Neutrophil (primary cell): ENCODE measurements at regions not wholly inside any gene's neighbourhood (a gene's known extent, or its start where the extent isn't known, plus 50 kb on each side); places are given as distances from the start of the nearest gene placed in this dataset.

ENCODE experiments used
- H3K27ac ChIP-seq: fragments of 200-600 bp; sonication (generic); 2 replicates; pipeline ENCODE4 v1.5.1; 2016; ENCODE audit warnings: mild to moderate bottlenecking, moderate library complexity
- H3K27me3 ChIP-seq: fragments of 200-600 bp; sonication (generic); 2 replicates; pipeline ENCODE4 v1.6.0; 2016; ENCODE audit warnings: mild to moderate bottlenecking
- H3K36me3 ChIP-seq: fragments of 200-600 bp; sonication (generic); 2 replicates; pipeline ENCODE4 v1.5.1; 2017
- H3K4me1 ChIP-seq, 2 experiments: fragments of 200-600 bp in 1 of 2; sonication (generic) in 1 of 2; 1 replicate in 1 of 2; 2 replicates in 1 of 2; pipeline versions ENCODE4 v1.5.1 to v1.6.1; 2013 to 2016; ENCODE audit warnings: low read depth in 1 of 2, low read length in 1 of 2, mild to moderate bottlenecking in 1 of 2, moderate library complexity in 1 of 2; ENCODE audit not compliant: control insufficient read depth in 1 of 2, insufficient read depth in 1 of 2
- H3K4me3 ChIP-seq, 2 experiments: fragments of 200-600 bp in 1 of 2; sonication (generic) in 1 of 2; 1 replicate in 1 of 2; 2 replicates in 1 of 2; pipeline ENCODE4 v1.5.1; 2013 to 2016; ENCODE audit warnings: low read depth in 1 of 2, low read length in 1 of 2, mild to moderate bottlenecking in 1 of 2, moderate library complexity in 1 of 2
- H3K9me3 ChIP-seq: fragments of 200-600 bp; sonication (generic); 2 replicates; pipeline ENCODE4 v1.5.1; 2016
- CTCF ChIP-seq: fragments of 200-600 bp; sonication (generic); IDR thresholded peaks from 2 replicates; pipeline ENCODE4 v1.5.1; 2016; ENCODE audit warnings: antibody characterized with exemption

GRCh38 chr1:56335394-56335793 lies 244.0 kb downstream of the PLPP3 start:
- TF ChIP-seq CTCF = no peak
- Histone ChIP-seq H3K9me3 (no peaks in the 10 kb centered on the region), H3K4me3 (no peak overlapping the region), H3K36me3 (no peaks in the 10 kb centered on the region), H3K27me3 (no peaks in the 10 kb centered on the region), H3K4me1 (peaks cover 0 to under 1% of the 10 kb centered on the region in 2 experiments), H3K27ac (no peak overlapping the region)

- H3K4me1 ChIP-seq = peaks cover 0 to 12% of the 10 kb centered on the region in 2 experiments
- H3K4me3 ChIP-seq = no peak overlapping the region
- no peaks in the 10 kb centered on the region for H3K9me3 ChIP-seq
- TF ChIP-seq CTCF = no peak
- H3K27ac ChIP-seq = no peak overlapping the region
- no peaks in the 10 kb centered on the region for H3K36me3 ChIP-seq
- no peaks in the 10 kb centered on the region for H3K27me3 ChIP-seq
Observed at GRCh38 chr1:56334047-56334446, 245.3 kb downstream of the PLPP3 start.

- no peak overlapping the region for H3K27ac ChIP-seq
- H3K4me3 ChIP-seq = no peak overlapping the region
- no peak for TF ChIP-seq CTCF
- no peaks in the 10 kb centered on the region for H3K9me3 ChIP-seq
- H3K4me1 ChIP-seq = peaks cover 0 to 18% of the 10 kb centered on the region in 2 experiments
- no peaks in the 10 kb centered on the region for H3K27me3 ChIP-seq
- H3K36me3 ChIP-seq = no peaks in the 10 kb centered on the region
Observed at GRCh38 chr1:56333461-56333860, 245.9 kb downstream of the PLPP3 start.

- TF ChIP-seq CTCF = no peak
- Histone ChIP-seq H3K36me3 (no peaks in the 10 kb centered on the region), H3K4me3 (no peak overlapping the region), H3K27ac (no peak overlapping the region), H3K9me3 (no peaks in the 10 kb centered on the region), H3K27me3 (no peaks in the 10 kb centered on the region), H3K4me1 (peaks cover 0 to 23% of the 10 kb centered on the region in 2 experiments)
Observed at GRCh38 chr1:56331892-56332567, 247.3 kb downstream of the PLPP3 start.

- Histone ChIP-seq H3K4me3 (no peak overlapping the region), H3K27ac (no peak overlapping the region), H3K4me1 (peaks cover 0 to 23% of the 10 kb centered on the region in 2 experiments), H3K36me3 (no peaks in the 10 kb centered on the region), H3K27me3 (no peaks in the 10 kb centered on the region), H3K9me3 (no peaks in the 10 kb centered on the region)
- TF ChIP-seq CTCF = no peak
Observed at GRCh38 chr1:56331207-56331891, 248.0 kb downstream of the PLPP3 start.
